Fibroblast of lung (primary cell): ENCODE measurements at regions not wholly inside any gene's neighbourhood (a gene's known extent, or its start where the extent isn't known, plus 50 kb on each side); places are given as distances from the start of the nearest gene placed in this dataset.

Source experiments
- DNase-seq, 2 donors: peaks; one replicate each; pipeline versions ENCODE4 v3.0.0 to v3.0.0-alpha.2; 2010; ENCODE audit warnings: low read depth in 2 of 2
- H2AFZ ChIP-seq: 2 replicates; pipeline ENCODE4 v1.5.1; 2012; ENCODE audit warnings: low read length, control low read depth, inconsistent platforms
- H3K27ac ChIP-seq: 2 replicates; pipeline ENCODE4 v1.5.1; 2011; ENCODE audit warnings: low read length, control low read depth; ENCODE audit not compliant: insufficient read depth
- H3K27me3 ChIP-seq: 2 replicates; pipeline ENCODE4 v1.5.1; 2011; ENCODE audit warnings: mild to moderate bottlenecking, low read length; ENCODE audit not compliant: control insufficient read depth, insufficient read depth
- H3K36me3 ChIP-seq: 2 replicates; pipeline ENCODE4 v1.5.1; 2011; ENCODE audit warnings: low read length; ENCODE audit not compliant: control insufficient read depth, insufficient read depth
- H3K4me1 ChIP-seq: 2 replicates; pipeline ENCODE4 v1.5.1; 2011; ENCODE audit warnings: low read length; ENCODE audit not compliant: control insufficient read depth, insufficient read depth; ENCODE audit errors: extremely low read depth
- H3K4me2 ChIP-seq: 2 replicates; pipeline ENCODE4 v1.5.1; 2011; ENCODE audit warnings: low read length, control low read depth; ENCODE audit not compliant: insufficient read depth; ENCODE audit errors: extremely low read depth
- H3K4me3 ChIP-seq, 4 experiments: fragments of 200-600 bp in 1 of 4; sonication (generic) in 1 of 4; replicated peaks in 1 of 4; 2 replicates each; pipeline ENCODE4 v1.5.1; 2011 to 2016; ENCODE audit warnings: low read length in 4 of 4, low read depth in 3 of 4, mild to moderate bottlenecking in 3 of 4, control low read depth in 2 of 4, inconsistent platforms in 1 of 4, mixed read lengths in 1 of 4; ENCODE audit not compliant: insufficient read depth in 1 of 4; ENCODE audit errors: control extremely low read depth in 1 of 4
- H3K79me2 ChIP-seq: 2 replicates; pipeline ENCODE4 v1.5.1; 2012; ENCODE audit warnings: mild to moderate bottlenecking, low read length, inconsistent platforms; ENCODE audit not compliant: control insufficient read depth, insufficient read depth
- H3K9ac ChIP-seq: 2 replicates; pipeline ENCODE4 v1.5.1; 2011; ENCODE audit warnings: mild to moderate bottlenecking, low read length, control low read depth; ENCODE audit not compliant: insufficient read depth
- H3K9me3 ChIP-seq: 2 replicates; pipeline ENCODE4 v1.5.1; 2012; ENCODE audit warnings: low read depth, low read length; ENCODE audit not compliant: control insufficient read depth, insufficient read depth
- H4K20me1 ChIP-seq: 2 replicates; pipeline ENCODE4 v1.5.1; 2011; ENCODE audit warnings: low read length; ENCODE audit not compliant: control insufficient read depth, insufficient read depth; ENCODE audit errors: extremely low read depth
- CTCF ChIP-seq, 2 donors: IDR thresholded peaks in 1 of 2; conservative IDR thresholded peaks in 1 of 2; 1 replicate in 1 of 2; 2 replicates in 1 of 2; pipeline ENCODE4 v1.5.1; 2011 to 2012; ENCODE audit warnings: low read length in 2 of 2, control low read depth in 1 of 2, inconsistent platforms in 1 of 2, low read depth in 1 of 2, mild to moderate bottlenecking in 1 of 2
- EZH2 ChIP-seq: IDR thresholded peaks from 2 replicates; pipeline ENCODE4 v1.5.1; 2012; ENCODE audit warnings: low read length, control low read depth, mild to moderate bottlenecking; ENCODE audit errors: missing control alignments

GRCh38 chr18:1746131-1746530 lies 825.2 kb downstream of the METTL4 start:
- no peak for TF ChIP-seq EZH2
- TF ChIP-seq CTCF (conservative IDR thresholded peaks at IDR 0.05 in 1 of 2, IDR thresholded peaks at IDR 0.05 in 1 of 2; ENCODE audit: low read depth in 1 of 2, low read length in 2 of 2) = no peak
- no peak overlapping the region for H3K4me3 ChIP-seq
- no peaks in the 10 kb centered on the region for H3K4me1 ChIP-seq
- H3K4me2 ChIP-seq = no peak overlapping the region
- H3K79me2 ChIP-seq = no peaks in the 10 kb centered on the region
- no peaks in the 10 kb centered on the region for H4K20me1 ChIP-seq
- no peak overlapping the region for H3K9ac ChIP-seq
- H3K36me3 ChIP-seq = no peaks in the 10 kb centered on the region
- H2AFZ ChIP-seq = no peak overlapping the region
- H3K27ac ChIP-seq = no peak overlapping the region
- no peaks in the 10 kb centered on the region for H3K9me3 ChIP-seq
- H3K27me3 ChIP-seq = no peaks in the 10 kb centered on the region
- no peak for DNase-seq

GRCh38 chr18:1751249-1751648 lies 820.1 kb downstream of the METTL4 start:
- DNase-seq = no peak
- Histone ChIP-seq H3K9me3 (no peaks in the 10 kb centered on the region), H3K4me3 (no peak overlapping the region), H3K27ac (no peak overlapping the region), H2AFZ (no peak overlapping the region), H3K79me2 (no peaks in the 10 kb centered on the region), H3K36me3 (no peaks in the 10 kb centered on the region), H3K27me3 (no peaks in the 10 kb centered on the region), H3K4me1 (no peaks in the 10 kb centered on the region), H3K4me2 (no peak overlapping the region), H4K20me1 (no peaks in the 10 kb centered on the region), H3K9ac (no peak overlapping the region)
- TF ChIP-seq CTCF (conservative IDR thresholded peaks at IDR 0.05 in 1 of 2, IDR thresholded peaks at IDR 0.05 in 1 of 2; ENCODE audit: low read depth in 1 of 2, low read length in 2 of 2) (no peak), EZH2 (no peak)

- no peak overlapping the region for H2AFZ ChIP-seq
- no peaks in the 10 kb centered on the region for H3K27me3 ChIP-seq
- H4K20me1 ChIP-seq = no peaks in the 10 kb centered on the region
- peak in 1 of 2 donors; percentile 15 for DNase-seq
- no peaks in the 10 kb centered on the region for H3K36me3 ChIP-seq
- no peak overlapping the region for H3K4me2 ChIP-seq
- TF ChIP-seq CTCF (conservative IDR thresholded peaks at IDR 0.05 in 1 of 2, IDR thresholded peaks at IDR 0.05 in 1 of 2; ENCODE audit: low read depth in 1 of 2, low read length in 2 of 2) (no peak), EZH2 (no peak)
- H3K4me3 ChIP-seq = no peak overlapping the region
- no peak overlapping the region for H3K9ac ChIP-seq
- no peaks in the 10 kb centered on the region for H3K4me1 ChIP-seq
- H3K27ac ChIP-seq = no peak overlapping the region
- H3K9me3 ChIP-seq = no peaks in the 10 kb centered on the region
- H3K79me2 ChIP-seq = no peaks in the 10 kb centered on the region
These were observed 810.4 kb downstream of the METTL4 start for GRCh38 chr18:1760901-1761300.
